CD4-positive, alpha-beta T cell treated with Interleukin-2 at 100 ng/mL for 4 hours (primary cell): ENCODE measurements at regions not wholly inside any gene's neighbourhood (a gene's known extent, or its start where the extent isn't known, plus 50 kb on each side); places are given as distances from the start of the nearest gene placed in this dataset.
"Not testable (repeated sequence)": the region's sequence is repeated elsewhere in the genome, so short reads cannot be mapped to it uniquely, and the experiment has no call there.

Experiments used
- DNase-seq: peaks from one replicate; pipeline ENCODE4 v3.0.0-alpha.2; 2020; ENCODE audit warnings: low spot score

- no peak for DNase-seq
Observed at GRCh38 chr15:95078003-95078402, 846.6 kb downstream of the MCTP2 start.

GRCh38 chr15:95080228-95080627, 848.9 kb downstream of the MCTP2 start:
- not testable (repeated sequence) for DNase-seq

GRCh38 chr15:95085056-95085455, 853.7 kb downstream of the MCTP2 start:
- no peak for DNase-seq

- DNase-seq = no peak
Observed at GRCh38 chr15:95086531-95087252, 855.3 kb downstream of the MCTP2 start.

- no peak for DNase-seq
Observed at GRCh38 chr15:95087253-95087609, 855.9 kb downstream of the MCTP2 start.

GRCh38 chr15:95091444-95091843, 860.1 kb downstream of the MCTP2 start:
- DNase-seq = no peak

GRCh38 chr15:95095250-95095649, 863.9 kb downstream of the MCTP2 start:
- DNase-seq = no peak

GRCh38 chr15:95096651-95097050, 865.3 kb downstream of the MCTP2 start:
- no peak for DNase-seq

- DNase-seq = no peak
Observed at GRCh38 chr15:95097361-95097760, 866.0 kb downstream of the MCTP2 start.

- no peak for DNase-seq
Observed at GRCh38 chr15:95105229-95105628, 873.9 kb downstream of the MCTP2 start.

- DNase-seq = no peak
Observed at GRCh38 chr15:95106801-95107200, 875.4 kb downstream of the MCTP2 start.

GRCh38 chr15:95108673-95109072, 877.3 kb downstream of the MCTP2 start:
- no peak for DNase-seq

GRCh38 chr15:95111969-95112368, 880.6 kb downstream of the MCTP2 start:
- DNase-seq = no peak

GRCh38 chr15:95113041-95113440, 881.7 kb downstream of the MCTP2 start:
- DNase-seq = no peak

GRCh38 chr15:95119041-95119610, 887.8 kb downstream of the MCTP2 start:
- DNase-seq = no peak

GRCh38 chr15:95120595-95120994, 889.2 kb downstream of the MCTP2 start:
- no peak for DNase-seq

- DNase-seq = no peak
Observed at GRCh38 chr15:95121191-95121590, 889.8 kb downstream of the MCTP2 start.

- DNase-seq = no peak
Observed at GRCh38 chr15:95125803-95126202, 894.4 kb downstream of the MCTP2 start.

GRCh38 chr15:95127356-95127755, 896.0 kb downstream of the MCTP2 start:
- no peak for DNase-seq

- DNase-seq = no peak
Observed at GRCh38 chr15:95129574-95129973, 898.2 kb downstream of the MCTP2 start.

GRCh38 chr15:95131131-95131556, 899.8 kb downstream of the MCTP2 start:
- no peak for DNase-seq

- DNase-seq = no peak
Observed at GRCh38 chr15:95132774-95133173, 901.4 kb downstream of the MCTP2 start.

- DNase-seq = no peak
Observed at GRCh38 chr15:95134431-95135110, 903.2 kb downstream of the MCTP2 start.
